ENCODE measurements at regions not wholly inside any gene's neighbourhood (a gene's known extent, or its start where the extent isn't known, plus 50 kb on each side); places are given as distances from the start of the nearest gene placed in this dataset.

DNA sequence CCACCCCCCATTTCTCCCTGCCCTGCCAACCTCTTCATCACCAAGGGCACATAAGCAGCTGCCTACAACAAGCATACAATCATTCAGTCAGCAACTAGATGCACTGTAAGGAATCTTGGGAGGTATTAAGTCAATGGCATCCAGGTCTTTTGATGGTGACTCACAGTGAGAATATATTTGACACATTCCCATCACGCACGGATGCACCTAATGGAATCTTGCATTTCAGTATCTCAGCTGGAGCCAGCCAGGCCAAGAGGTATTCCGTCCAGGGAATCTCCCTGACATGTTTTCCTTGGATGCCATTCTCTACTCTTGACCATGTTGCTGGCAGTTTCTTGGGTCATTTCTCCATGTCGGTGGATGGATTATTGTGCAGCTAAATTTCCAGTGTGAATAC, 73.9 kb upstream of the CAPRIN2 start:
- H3K27ac ChIP-seq = no peak overlapping the region
- TF ChIP-seq, protein P1, sequence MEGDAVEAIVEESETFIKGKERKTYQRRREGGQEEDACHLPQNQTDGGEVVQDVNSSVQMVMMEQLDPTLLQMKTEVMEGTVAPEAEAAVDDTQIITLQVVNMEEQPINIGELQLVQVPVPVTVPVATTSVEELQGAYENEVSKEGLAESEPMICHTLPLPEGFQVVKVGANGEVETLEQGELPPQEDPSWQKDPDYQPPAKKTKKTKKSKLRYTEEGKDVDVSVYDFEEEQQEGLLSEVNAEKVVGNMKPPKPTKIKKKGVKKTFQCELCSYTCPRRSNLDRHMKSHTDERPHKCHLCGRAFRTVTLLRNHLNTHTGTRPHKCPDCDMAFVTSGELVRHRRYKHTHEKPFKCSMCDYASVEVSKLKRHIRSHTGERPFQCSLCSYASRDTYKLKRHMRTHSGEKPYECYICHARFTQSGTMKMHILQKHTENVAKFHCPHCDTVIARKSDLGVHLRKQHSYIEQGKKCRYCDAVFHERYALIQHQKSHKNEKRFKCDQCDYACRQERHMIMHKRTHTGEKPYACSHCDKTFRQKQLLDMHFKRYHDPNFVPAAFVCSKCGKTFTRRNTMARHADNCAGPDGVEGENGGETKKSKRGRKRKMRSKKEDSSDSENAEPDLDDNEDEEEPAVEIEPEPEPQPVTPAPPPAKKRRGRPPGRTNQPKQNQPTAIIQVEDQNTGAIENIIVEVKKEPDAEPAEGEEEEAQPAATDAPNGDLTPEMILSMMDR (conservative IDR thresholded peaks at IDR 0.05) = no peak

DNA sequence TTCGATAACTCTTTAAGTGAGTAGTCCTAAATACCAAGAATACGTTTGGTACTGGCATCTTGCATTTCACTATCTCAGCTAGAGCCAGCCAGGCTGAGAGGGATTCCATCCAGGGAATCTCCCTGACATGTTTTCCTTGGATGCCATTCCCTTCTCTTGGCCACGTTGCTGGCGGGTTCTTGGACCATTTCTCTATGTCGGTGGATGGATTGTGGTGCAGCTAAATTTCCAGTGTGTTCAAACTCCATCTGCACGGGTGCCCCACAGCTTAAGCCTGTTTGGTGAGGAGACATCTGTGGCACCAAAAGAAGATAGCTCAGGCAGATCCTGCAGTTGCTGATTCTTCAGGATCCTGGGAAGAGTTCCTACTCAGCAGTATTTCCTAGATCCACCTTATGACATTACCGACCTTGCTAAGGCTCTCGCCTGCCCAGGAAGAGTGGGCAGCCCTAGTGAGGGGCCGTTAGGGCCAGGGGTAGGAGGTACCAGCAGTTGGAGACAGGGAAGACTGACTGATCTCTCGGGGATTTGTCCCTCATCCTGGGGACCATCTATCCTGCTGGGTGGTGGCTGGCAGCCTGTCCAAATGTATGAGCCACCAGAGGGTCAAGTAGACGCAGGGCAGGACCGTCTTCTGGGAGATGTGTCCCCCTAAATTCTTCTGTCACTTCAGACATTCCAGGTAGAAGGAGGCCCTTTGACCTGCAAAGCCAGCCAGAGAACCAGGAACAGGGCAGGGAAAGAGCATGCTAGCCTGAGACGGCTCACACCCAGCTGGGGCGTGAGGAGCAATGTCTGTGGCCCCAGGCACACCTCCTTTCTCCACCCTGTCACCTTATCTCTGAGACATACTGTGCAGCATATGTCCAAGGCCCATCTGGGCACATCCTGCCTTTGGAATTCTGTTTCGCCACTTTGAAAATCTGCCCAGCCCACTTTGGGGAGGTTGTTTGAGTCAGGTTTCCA, 72.6 kb upstream of the CAPRIN2 start:
- no peak overlapping the region for H3K27ac ChIP-seq
- TF ChIP-seq, protein P1 (conservative IDR thresholded peaks at IDR 0.05) = no peak

DNA sequence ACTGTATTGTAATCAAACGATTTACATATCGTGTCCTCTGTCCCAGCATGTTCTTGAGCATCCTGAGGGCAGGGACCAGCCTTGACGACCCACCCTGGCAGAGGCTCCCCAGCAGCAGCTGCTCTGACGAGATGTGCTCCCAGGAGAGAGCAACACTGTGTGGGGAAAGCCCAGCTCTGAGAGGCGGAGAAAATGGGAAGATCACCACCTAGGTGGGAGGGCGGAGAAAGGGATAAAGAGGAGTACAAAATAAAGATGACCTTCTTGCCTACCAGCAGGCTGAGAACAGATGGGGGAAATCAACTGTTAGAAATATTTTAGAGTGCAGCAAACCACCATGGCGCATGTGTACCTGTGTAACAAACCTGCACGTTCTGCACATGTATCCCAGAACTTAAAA, 71.5 kb upstream of the CAPRIN2 start:
- TF ChIP-seq, protein P1 (conservative IDR thresholded peaks at IDR 0.05) = no peak

DNA sequence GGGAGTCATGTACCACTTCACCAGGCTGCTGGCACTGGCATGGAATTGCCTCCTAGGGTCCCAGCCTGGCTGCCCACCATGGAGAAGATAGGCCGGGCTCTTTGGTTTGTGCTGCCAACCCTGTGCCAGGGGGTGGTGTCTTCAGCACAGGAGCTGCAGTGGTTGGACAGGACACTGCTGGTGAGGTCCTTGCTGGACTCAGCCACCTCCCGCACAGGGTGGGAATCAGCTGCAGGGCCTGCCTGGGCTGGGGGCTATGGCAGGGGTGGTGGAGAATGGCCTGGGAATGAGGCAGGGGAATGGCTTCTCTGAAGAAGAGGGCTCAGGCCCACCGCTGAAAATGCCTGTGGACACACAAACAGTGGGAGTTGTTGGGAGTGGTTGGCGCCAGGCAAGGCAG, 70.6 kb upstream of the CAPRIN2 start:
- no peak overlapping the region for H3K27ac ChIP-seq
- TF ChIP-seq, protein P1 (conservative IDR thresholded peaks at IDR 0.05) = no peak

More for the DNA sequence above, 71.5 kb upstream of the CAPRIN2 start:
- no peak overlapping the region for H3K27ac ChIP-seq

DNA sequence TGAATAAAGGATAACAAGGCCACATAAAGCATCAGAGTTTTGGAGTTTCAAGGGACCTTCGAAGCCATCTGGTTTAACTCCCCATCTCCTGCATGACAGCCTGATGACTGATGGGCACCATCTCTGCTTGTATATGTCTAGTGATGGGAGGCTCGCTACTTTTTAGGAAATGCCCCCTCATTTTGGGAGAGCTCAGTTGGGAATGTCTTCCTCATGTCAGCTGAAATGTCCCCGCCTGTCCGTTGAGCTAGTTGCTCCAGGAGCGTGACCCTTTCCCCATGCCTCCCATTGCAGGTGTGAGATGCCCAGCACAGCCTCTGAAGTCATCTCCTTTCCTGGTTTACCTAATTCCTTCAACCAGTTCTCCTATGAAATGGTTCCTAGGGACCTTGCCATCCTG, 69.6 kb upstream of the CAPRIN2 start:
- TF ChIP-seq, protein P1 (conservative IDR thresholded peaks at IDR 0.05) = no peak
- H3K27ac ChIP-seq = no peak overlapping the region

DNA sequence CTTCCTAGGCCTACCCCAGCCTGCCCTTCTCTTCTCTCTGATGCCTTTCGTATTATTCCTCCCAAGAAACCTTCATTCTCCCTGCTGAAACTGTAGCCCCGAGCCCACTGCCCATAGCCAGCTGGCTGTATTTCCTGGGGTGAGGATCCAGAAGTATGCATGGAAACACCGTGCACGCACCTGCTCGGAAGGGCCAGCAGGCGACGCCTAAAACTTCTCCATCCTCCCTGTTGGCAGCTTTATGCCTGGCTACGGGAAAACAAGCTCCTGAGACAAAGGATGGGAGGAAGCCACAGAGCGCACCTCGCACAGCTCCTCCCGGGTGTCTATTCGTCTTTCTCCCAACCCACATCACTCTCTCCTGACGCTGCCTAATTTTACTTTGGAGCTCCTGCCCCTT, 69.0 kb upstream of the CAPRIN2 start:
- TF ChIP-seq, protein P1 (conservative IDR thresholded peaks at IDR 0.05) = no peak

DNA sequence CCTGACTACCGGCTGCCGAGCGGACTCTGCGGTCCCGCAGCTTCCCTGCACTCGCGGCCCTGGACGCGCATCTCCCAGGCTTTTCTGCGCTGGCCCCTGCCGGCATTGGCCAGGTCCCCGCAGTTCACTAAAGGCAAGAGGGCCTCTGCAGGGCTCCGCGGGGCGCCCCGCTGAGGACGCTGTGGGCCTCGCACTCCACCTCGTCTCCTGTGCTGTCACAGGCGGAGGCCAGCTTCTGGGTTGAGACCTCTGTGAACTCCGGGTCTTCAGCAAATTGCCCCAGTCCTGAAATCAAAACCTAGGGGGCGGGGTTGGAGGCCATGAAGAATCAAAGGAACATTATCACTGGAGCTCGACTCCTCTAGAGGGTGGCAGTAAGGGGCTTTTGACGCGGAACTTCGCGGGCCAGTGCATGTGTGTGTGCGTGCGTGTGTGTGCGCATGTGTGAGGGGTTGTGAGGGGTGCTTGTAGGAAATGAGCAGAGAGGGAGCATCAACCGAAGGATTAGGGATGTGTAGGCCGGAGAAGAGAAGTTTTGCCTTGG, 68.5 kb upstream of the CAPRIN2 start:
- TF ChIP-seq, protein P1 (conservative IDR thresholded peaks at IDR 0.05) = no peak
- H3K27ac ChIP-seq = no peak overlapping the region

More for the DNA sequence above, 69.0 kb upstream of the CAPRIN2 start:
- H3K27ac ChIP-seq = no peak overlapping the region

All from VCaP (cell line).